Fibroblast of lung (primary cell): ENCODE measurements at regions not wholly inside any gene's neighbourhood (a gene's known extent, or its start where the extent isn't known, plus 50 kb on each side); places are given as distances from the start of the nearest gene placed in this dataset.

Source experiments
- EZH2 ChIP-seq: IDR thresholded peaks from 2 replicates; pipeline ENCODE4 v1.5.1; 2012; ENCODE audit warnings: low read length, control low read depth, mild to moderate bottlenecking; ENCODE audit errors: missing control alignments
- TF ChIP-seq, protein P1 (sequence below), 2 donors: IDR thresholded peaks in 1 of 2; conservative IDR thresholded peaks in 1 of 2; 1 replicate in 1 of 2; 2 replicates in 1 of 2; pipeline ENCODE4 v1.5.1; 2011 to 2012; ENCODE audit warnings: low read length in 2 of 2, control low read depth in 1 of 2, inconsistent platforms in 1 of 2, low read depth in 1 of 2, mild to moderate bottlenecking in 1 of 2

- TF ChIP-seq EZH2: no peak
- TF ChIP-seq, protein P1, sequence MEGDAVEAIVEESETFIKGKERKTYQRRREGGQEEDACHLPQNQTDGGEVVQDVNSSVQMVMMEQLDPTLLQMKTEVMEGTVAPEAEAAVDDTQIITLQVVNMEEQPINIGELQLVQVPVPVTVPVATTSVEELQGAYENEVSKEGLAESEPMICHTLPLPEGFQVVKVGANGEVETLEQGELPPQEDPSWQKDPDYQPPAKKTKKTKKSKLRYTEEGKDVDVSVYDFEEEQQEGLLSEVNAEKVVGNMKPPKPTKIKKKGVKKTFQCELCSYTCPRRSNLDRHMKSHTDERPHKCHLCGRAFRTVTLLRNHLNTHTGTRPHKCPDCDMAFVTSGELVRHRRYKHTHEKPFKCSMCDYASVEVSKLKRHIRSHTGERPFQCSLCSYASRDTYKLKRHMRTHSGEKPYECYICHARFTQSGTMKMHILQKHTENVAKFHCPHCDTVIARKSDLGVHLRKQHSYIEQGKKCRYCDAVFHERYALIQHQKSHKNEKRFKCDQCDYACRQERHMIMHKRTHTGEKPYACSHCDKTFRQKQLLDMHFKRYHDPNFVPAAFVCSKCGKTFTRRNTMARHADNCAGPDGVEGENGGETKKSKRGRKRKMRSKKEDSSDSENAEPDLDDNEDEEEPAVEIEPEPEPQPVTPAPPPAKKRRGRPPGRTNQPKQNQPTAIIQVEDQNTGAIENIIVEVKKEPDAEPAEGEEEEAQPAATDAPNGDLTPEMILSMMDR (conservative IDR thresholded peaks at IDR 0.05 in 1 of 2, IDR thresholded peaks at IDR 0.05 in 1 of 2; ENCODE audit: low read depth in 1 of 2, low read length in 2 of 2): no peak
Observed at GRCh38 chr4:56238251-56238650, 149.0 kb downstream of the AASDH start.
